Neural cell (in vitro differentiated cells): ENCODE measurements at regions not wholly inside any gene's neighbourhood (a gene's known extent, or its start where the extent isn't known, plus 50 kb on each side); places are given as distances from the start of the nearest gene placed in this dataset.

Source experiments
- H2AFZ ChIP-seq: fragments of 200-600, 300-800 bp; sonication (generic), shearing (Covaris generic); 2 replicates; pipeline ENCODE4 v1.6.0; 2014; ENCODE audit warnings: low read depth, mild to moderate bottlenecking, antibody characterized with exemption, low read length, moderate library complexity
- H3F3A ChIP-seq: fragments of 200-600 bp; shearing (Covaris generic); 2 replicates; pipeline ENCODE4 v1.6.1; 2016; ENCODE audit warnings: mild to moderate bottlenecking, moderate library complexity, mixed read lengths, antibody characterized with exemption, low read length; ENCODE audit not compliant: insufficient read depth, poor library complexity, severe bottlenecking
- H3K27ac ChIP-seq: fragments of 200-600, 300-800 bp; sonication (generic), shearing (Covaris generic); 2 replicates; pipeline ENCODE4 v1.5.1; 2014; ENCODE audit warnings: mild to moderate bottlenecking, low read length, moderate library complexity
- H3K27me3 ChIP-seq: fragments of 300-800, 200-600 bp; sonication (generic), shearing (Covaris generic); 2 replicates; pipeline ENCODE4 v1.6.0; 2014; ENCODE audit warnings: mild to moderate bottlenecking, low read depth, low read length, moderate library complexity; ENCODE audit not compliant: insufficient read depth
- H3K36me3 ChIP-seq: fragments of 300-800, 200-600 bp; sonication (generic), shearing (Covaris generic); 2 replicates; pipeline ENCODE4 v1.5.1; 2014; ENCODE audit warnings: mild to moderate bottlenecking, antibody characterized with exemption, low read length, moderate library complexity; ENCODE audit not compliant: insufficient read depth
- H3K4me2 ChIP-seq: fragments of 300-800, 200-600 bp; sonication (generic), shearing (Covaris generic); 2 replicates; pipeline ENCODE4 v1.6.0; 2014; ENCODE audit warnings: mild to moderate bottlenecking, low read length
- H3K4me3 ChIP-seq: fragments of 300-800, 200-600 bp; sonication (generic), shearing (Covaris generic); 2 replicates; pipeline ENCODE4 v1.5.1; 2014; ENCODE audit warnings: mild to moderate bottlenecking, low read length, moderate library complexity
- H3K79me2 ChIP-seq: fragments of 200-600 bp; shearing (Covaris generic); replicated peaks from 2 replicates; pipeline ENCODE4 v1.6.0; 2014; ENCODE audit warnings: mild to moderate bottlenecking, low read length, moderate library complexity; ENCODE audit not compliant: insufficient read depth
- H3K9ac ChIP-seq: fragments of 300-800, 200-600 bp; sonication (generic), shearing (Covaris generic); 2 replicates; pipeline ENCODE4 v1.6.1; 2016; ENCODE audit warnings: mild to moderate bottlenecking, low read length, mixed read lengths
- H3K9me2 ChIP-seq: fragments of 200-600 bp; shearing (Covaris generic); 2 replicates; pipeline ENCODE4 v1.6.1; 2016; ENCODE audit warnings: mild to moderate bottlenecking, low read length, mixed read lengths; ENCODE audit not compliant: insufficient read depth
- H3K9me3 ChIP-seq: fragments of 200-600, 300-800 bp; sonication (generic), shearing (Covaris generic); 2 replicates; pipeline ENCODE4 v1.6.1; 2016; ENCODE audit warnings: mild to moderate bottlenecking, mixed run types, low read length, moderate library complexity, mixed read lengths
- H4K20me1 ChIP-seq: fragments of 200-600 bp; shearing (Covaris generic); 2 replicates; pipeline ENCODE4 v1.6.1; 2016; ENCODE audit warnings: mild to moderate bottlenecking, mixed run types; ENCODE audit not compliant: insufficient read depth
- CTCF ChIP-seq: fragments of 450-650 bp; IDR thresholded peaks from 2 replicates; pipeline ENCODE4 v1.5.1; 2014; ENCODE audit warnings: antibody characterized with exemption, mild to moderate bottlenecking, moderate library complexity; ENCODE audit not compliant: poor library complexity, severe bottlenecking
- EP300 ChIP-seq: fragments of 450-650 bp; conservative IDR thresholded peaks from 2 replicates; pipeline ENCODE4 v1.6.1; 2014; ENCODE audit warnings: antibody characterized with exemption, mild to moderate bottlenecking, moderate library complexity; ENCODE audit not compliant: poor library complexity, severe bottlenecking
- EZH2 ChIP-seq: fragments of 200-600, 300-800 bp; shearing (Covaris generic), sonication (generic); IDR thresholded peaks from 2 replicates; pipeline ENCODE4 v1.6.1; 2014; ENCODE audit warnings: antibody characterized with exemption, low read length, borderline replicate concordance, mild to moderate bottlenecking; ENCODE audit not compliant: insufficient read depth, poor library complexity, severe bottlenecking
- MXI1 ChIP-seq: fragments of 450-650 bp; conservative IDR thresholded peaks from 2 replicates; pipeline ENCODE4 v1.6.1; 2014; ENCODE audit warnings: antibody characterized with exemption, mild to moderate bottlenecking; ENCODE audit not compliant: poor library complexity, severe bottlenecking
- POLR2AphosphoS5 ChIP-seq: IDR thresholded peaks from 2 replicates; pipeline ENCODE4 v1.6.1; 2012
- RAD21 ChIP-seq: fragments of 450-650 bp; conservative IDR thresholded peaks from 2 replicates; pipeline ENCODE4 v1.6.1; 2014; ENCODE audit warnings: antibody characterized with exemption, mild to moderate bottlenecking, moderate library complexity
- REST ChIP-seq: IDR thresholded peaks from 2 replicates; pipeline ENCODE4 v1.6.1; 2012; ENCODE audit warnings: borderline replicate concordance
- SMC3 ChIP-seq: fragments of 450-650 bp; conservative IDR thresholded peaks from 2 replicates; pipeline ENCODE4 v1.6.1; 2014; ENCODE audit warnings: antibody characterized with exemption, mild to moderate bottlenecking, moderate library complexity; ENCODE audit not compliant: poor library complexity
- TAF1 ChIP-seq: IDR thresholded peaks from 2 replicates; pipeline ENCODE4 v1.6.1; 2012; ENCODE audit warnings: low read depth

GRCh38 chr1:104387716-104388508 lies 638.2 kb downstream of the AMY1C start:
- no peaks in the 10 kb centered on the region for H4K20me1 ChIP-seq
- H3K79me2 ChIP-seq = no peaks in the 10 kb centered on the region
- no peak overlapping the region for H3K27ac ChIP-seq
- H2AFZ ChIP-seq = no peak overlapping the region
- TF ChIP-seq REST (no peak), POLR2AphosphoS5 (no peak), MXI1 (no peak), EZH2 (no peak), CTCF (no peak), TAF1 (no peak), EP300 (no peak), SMC3 (no peak), RAD21 (no peak)
- no peaks in the 10 kb centered on the region for H3K36me3 ChIP-seq
- H3K9ac ChIP-seq = no peak overlapping the region
- no peaks in the 10 kb centered on the region for H3K9me2 ChIP-seq
- no peaks in the 10 kb centered on the region for H3K9me3 ChIP-seq
- H3K27me3 ChIP-seq = no peaks in the 10 kb centered on the region
- H3K4me3 ChIP-seq = no peak overlapping the region
- H3F3A ChIP-seq = no peaks in the 10 kb centered on the region
- no peak overlapping the region for H3K4me2 ChIP-seq

- H3K4me3 ChIP-seq = no peak overlapping the region
- H4K20me1 ChIP-seq = no peaks in the 10 kb centered on the region
- H3F3A ChIP-seq = no peaks in the 10 kb centered on the region
- TF ChIP-seq POLR2AphosphoS5 = no peak
- TF ChIP-seq SMC3 = no peak
- TF ChIP-seq CTCF = no peak
- no peak for TF ChIP-seq RAD21
- TF ChIP-seq TAF1 = no peak
- no peak for TF ChIP-seq MXI1
- TF ChIP-seq EZH2 = no peak
- TF ChIP-seq REST = no peak
- no peak for TF ChIP-seq EP300
- H3K27me3 ChIP-seq = no peaks in the 10 kb centered on the region
- no peaks in the 10 kb centered on the region for H3K9me3 ChIP-seq
- no peak overlapping the region for H3K4me2 ChIP-seq
- H2AFZ ChIP-seq = no peak overlapping the region
- H3K9ac ChIP-seq = no peak overlapping the region
- no peaks in the 10 kb centered on the region for H3K9me2 ChIP-seq
- no peaks in the 10 kb centered on the region for H3K79me2 ChIP-seq
- no peak overlapping the region for H3K27ac ChIP-seq
- H3K36me3 ChIP-seq = no peaks in the 10 kb centered on the region
These were observed 642.9 kb downstream of the AMY1C start for GRCh38 chr1:104392552-104392951.
